ENCODE measurements at regions not wholly inside any gene's neighbourhood (a gene's known extent, or its start where the extent isn't known, plus 50 kb on each side); places are given as distances from the start of the nearest gene placed in this dataset.
"Not testable (repeated sequence)": the region's sequence is repeated elsewhere in the genome, so short reads cannot be mapped to it uniquely, and the experiment has no call there.

- in situ Hi-C loops (cut with HindIII; ENCODE audit: low pct_unique_long_range_greater_than_20kb, low sequenced_read_pairs): no loop called here
- no peak for TF ChIP-seq JUND (IDR thresholded peaks at IDR 0.05; ENCODE audit: low read depth)
- DNase-seq (ENCODE audit: low read depth in 1 of 2, low spot score in 1 of 2): peak in 1 of 2 experiments; percentile 56
Observed at GRCh38 chr3:193023218-193023617, 105.6 kb upstream of the MB21D2 start.

GRCh38 chr3:193028258-193028657 lies 110.6 kb upstream of the MB21D2 start:
- DNase-seq (ENCODE audit: low read depth in 1 of 2, low spot score in 1 of 2): no peak
- TF ChIP-seq JUND (IDR thresholded peaks at IDR 0.05; ENCODE audit: low read depth): no peak
- in situ Hi-C loops (cut with HindIII; ENCODE audit: low pct_unique_long_range_greater_than_20kb, low sequenced_read_pairs): no loop called here

GRCh38 chr3:193029800-193030199 lies 112.1 kb upstream of the MB21D2 start:
- TF ChIP-seq JUND (IDR thresholded peaks at IDR 0.05; ENCODE audit: low read depth): no peak
- DNase-seq (ENCODE audit: low read depth in 1 of 2, low spot score in 1 of 2): no peak
- in situ Hi-C loops (cut with HindIII; ENCODE audit: low pct_unique_long_range_greater_than_20kb, low sequenced_read_pairs): no loop called here

GRCh38 chr3:193030276-193030675 lies 112.6 kb upstream of the MB21D2 start:
- DNase-seq (ENCODE audit: low read depth in 1 of 2, low spot score in 1 of 2): peak in 1 of 2 experiments; percentile 41
- in situ Hi-C loops (cut with HindIII; ENCODE audit: low pct_unique_long_range_greater_than_20kb, low sequenced_read_pairs): no loop called here
- TF ChIP-seq JUND (IDR thresholded peaks at IDR 0.05; ENCODE audit: low read depth): no peak

- in situ Hi-C loops (cut with HindIII; ENCODE audit: low pct_unique_long_range_greater_than_20kb, low sequenced_read_pairs): no loop called here
- TF ChIP-seq JUND (IDR thresholded peaks at IDR 0.05; ENCODE audit: low read depth): no peak
Observed at GRCh38 chr3:193031911-193032310, 114.3 kb upstream of the MB21D2 start.

GRCh38 chr3:193033226-193033780 lies 115.6 kb upstream of the MB21D2 start:
- in situ Hi-C loops (cut with HindIII; ENCODE audit: low pct_unique_long_range_greater_than_20kb, low sequenced_read_pairs): no loop called here
- DNase-seq (ENCODE audit: low read depth in 1 of 2, low spot score in 1 of 2): no peak
- TF ChIP-seq JUND (IDR thresholded peaks at IDR 0.05; ENCODE audit: low read depth): no peak

More at GRCh38 chr3:193031911-193032310, 114.3 kb upstream of the MB21D2 start:
- DNase-seq (ENCODE audit: low read depth in 1 of 2, low spot score in 1 of 2): no peak

- DNase-seq (ENCODE audit: low read depth in 1 of 2, low spot score in 1 of 2); in situ Hi-C loops (cut with HindIII; ENCODE audit: low pct_unique_long_range_greater_than_20kb, low sequenced_read_pairs): not testable (repeated sequence)
Observed at GRCh38 chr3:193037828-193038227, 120.2 kb upstream of the MB21D2 start.

- in situ Hi-C loops (cut with HindIII; ENCODE audit: low pct_unique_long_range_greater_than_20kb, low sequenced_read_pairs): no loop called here
- no peak for DNase-seq (ENCODE audit: low read depth in 1 of 2, low spot score in 1 of 2)
- TF ChIP-seq JUND (IDR thresholded peaks at IDR 0.05; ENCODE audit: low read depth): no peak
Observed at GRCh38 chr3:193039058-193039457, 121.4 kb upstream of the MB21D2 start.

GRCh38 chr3:193040836-193041672 lies 123.4 kb upstream of the MB21D2 start:
- DNase-seq (ENCODE audit: low read depth in 1 of 2, low spot score in 1 of 2): peak; percentile 72 to 86
- in situ Hi-C loops (cut with HindIII; ENCODE audit: low pct_unique_long_range_greater_than_20kb, low sequenced_read_pairs): no loop called here
- TF ChIP-seq JUND (IDR thresholded peaks at IDR 0.05; ENCODE audit: low read depth): no peak

GRCh38 chr3:193046371-193046770 lies 128.7 kb upstream of the MB21D2 start:
- TF ChIP-seq JUND (IDR thresholded peaks at IDR 0.05; ENCODE audit: low read depth): no peak
- DNase-seq (ENCODE audit: low read depth in 1 of 2, low spot score in 1 of 2): no peak
- in situ Hi-C loops (cut with HindIII; ENCODE audit: low pct_unique_long_range_greater_than_20kb, low sequenced_read_pairs): no loop called here

- in situ Hi-C loops (cut with HindIII; ENCODE audit: low pct_unique_long_range_greater_than_20kb, low sequenced_read_pairs); DNase-seq (ENCODE audit: low read depth in 1 of 2, low spot score in 1 of 2): not testable (repeated sequence)
Observed at GRCh38 chr3:193047461-193047860, 129.8 kb upstream of the MB21D2 start.

- TF ChIP-seq JUND (IDR thresholded peaks at IDR 0.05; ENCODE audit: low read depth): no peak
- in situ Hi-C loops (cut with HindIII; ENCODE audit: low pct_unique_long_range_greater_than_20kb, low sequenced_read_pairs): no loop called here
- DNase-seq (ENCODE audit: low read depth in 1 of 2, low spot score in 1 of 2): no peak
Observed at GRCh38 chr3:193048127-193048526, 130.5 kb upstream of the MB21D2 start.

GRCh38 chr3:193049935-193050334 lies 132.3 kb upstream of the MB21D2 start:
- in situ Hi-C loops (cut with HindIII; ENCODE audit: low pct_unique_long_range_greater_than_20kb, low sequenced_read_pairs): no loop called here
- DNase-seq (ENCODE audit: low read depth in 1 of 2, low spot score in 1 of 2): no peak
- no peak for TF ChIP-seq JUND (IDR thresholded peaks at IDR 0.05; ENCODE audit: low read depth)

All from T47D (cell line).